H9 (cell line): ENCODE measurements at regions not wholly inside any gene's neighbourhood (a gene's known extent, or its start where the extent isn't known, plus 50 kb on each side); places are given as distances from the start of the nearest gene placed in this dataset.

ENCODE experiments used
- DNase-seq: peaks from one replicate; pipeline ENCODE4 v3.0.0-alpha.2; 2017
- H2AFZ ChIP-seq: one replicate; pipeline ENCODE4 v1.6.1; 2013; ENCODE audit warnings: mild to moderate bottlenecking, low read length, control low read depth, moderate library complexity
- H2AK5ac ChIP-seq: 2 replicates; pipeline ENCODE4 v1.6.1; 2013; ENCODE audit warnings: low read length, control low read depth, mixed read lengths; ENCODE audit not compliant: insufficient read length
- H2BK120ac ChIP-seq: one replicate; pipeline ENCODE4 v1.6.1; 2013; ENCODE audit warnings: low read depth, mild to moderate bottlenecking, low read length, control low read depth, inconsistent platforms; ENCODE audit not compliant: poor library complexity, severe bottlenecking
- H2BK12ac ChIP-seq: 2 replicates; pipeline ENCODE4 v1.6.1; 2013; ENCODE audit warnings: low read length, control low read depth, mixed read lengths, low read depth; ENCODE audit not compliant: insufficient read length
- H2BK15ac ChIP-seq: 2 replicates; pipeline ENCODE4 v1.6.1; 2013; ENCODE audit warnings: low read depth, low read length, control low read depth
- H2BK20ac ChIP-seq: one replicate; pipeline ENCODE4 v1.6.1; 2013; ENCODE audit warnings: low read depth, mild to moderate bottlenecking, low read length, control low read depth, inconsistent platforms; ENCODE audit not compliant: poor library complexity, severe bottlenecking
- H2BK5ac ChIP-seq: 2 replicates; pipeline ENCODE4 v1.6.1; 2013; ENCODE audit warnings: low read length, control low read depth, mixed read lengths; ENCODE audit not compliant: insufficient read length
- H3K14ac ChIP-seq: 2 replicates; pipeline ENCODE4 v1.6.1; 2013; ENCODE audit warnings: low read length, control low read depth; ENCODE audit not compliant: insufficient read depth
- H3K18ac ChIP-seq: 2 replicates; pipeline ENCODE4 v1.6.1; 2013; ENCODE audit warnings: low read depth, mild to moderate bottlenecking, mixed read lengths, low read length, control low read depth; ENCODE audit not compliant: insufficient read length
- H3K23ac ChIP-seq: 2 replicates; pipeline ENCODE4 v1.6.1; 2013; ENCODE audit warnings: low read length, control low read depth, mixed read lengths, low read depth; ENCODE audit not compliant: insufficient read length
- H3K23me2 ChIP-seq: 2 replicates; pipeline ENCODE4 v1.6.1; 2013; ENCODE audit warnings: low read depth, mild to moderate bottlenecking, mixed read lengths, low read length, control low read depth; ENCODE audit not compliant: insufficient read length, poor library complexity, severe bottlenecking
- H3K27ac ChIP-seq: 2 replicates; pipeline ENCODE4 v1.5.1; 2013; ENCODE audit warnings: low read length, control low read depth, mixed read lengths, low read depth; ENCODE audit not compliant: insufficient read length
- H3K27me3 ChIP-seq: 2 replicates; pipeline ENCODE4 v1.6.1; 2013; ENCODE audit warnings: low read length, control low read depth, inconsistent platforms; ENCODE audit not compliant: insufficient read depth
- H3K4ac ChIP-seq: 2 replicates; pipeline ENCODE4 v1.6.1; 2013; ENCODE audit warnings: low read depth, mild to moderate bottlenecking, control low read depth, inconsistent platforms, low read length, moderate library complexity
- H3K4me1 ChIP-seq: 2 replicates; pipeline ENCODE4 v1.6.1; 2013; ENCODE audit warnings: low read length, control low read depth, inconsistent platforms; ENCODE audit not compliant: insufficient read depth
- H3K4me2 ChIP-seq: 2 replicates; pipeline ENCODE4 v1.6.1; 2013; ENCODE audit warnings: low read length, control low read depth, mixed read lengths; ENCODE audit not compliant: insufficient read length, insufficient read depth
- H3K56ac ChIP-seq: 2 replicates; pipeline ENCODE4 v1.6.1; 2013; ENCODE audit warnings: low read depth, mild to moderate bottlenecking, mixed read lengths, low read length, control low read depth; ENCODE audit not compliant: insufficient read length
- H3K79me1 ChIP-seq: 2 replicates; pipeline ENCODE4 v1.6.1; 2013; ENCODE audit warnings: low read depth, mild to moderate bottlenecking, moderate library complexity, low read length, control low read depth, inconsistent platforms; ENCODE audit not compliant: insufficient read depth, poor library complexity, severe bottlenecking
- H3K79me2 ChIP-seq: 2 replicates; pipeline ENCODE4 v1.6.1; 2013; ENCODE audit warnings: low read length, control low read depth, inconsistent platforms; ENCODE audit not compliant: insufficient read depth
- H3K9ac ChIP-seq: 2 replicates; pipeline ENCODE4 v1.6.1; 2013; ENCODE audit warnings: low read length, control low read depth, mixed read lengths; ENCODE audit not compliant: insufficient read length; ENCODE audit errors: extremely low read depth
- H3K9me3 ChIP-seq: one replicate; pipeline ENCODE4 v1.6.1; 2013; ENCODE audit warnings: low read depth, low read length, inconsistent platforms; ENCODE audit not compliant: control insufficient read depth
- H3T11ph ChIP-seq: one replicate; pipeline ENCODE4 v1.6.1; 2013; ENCODE audit warnings: mild to moderate bottlenecking, low read length, control low read depth, inconsistent platforms
- H4K20me1 ChIP-seq: one replicate; pipeline ENCODE4 v1.6.1; 2013; ENCODE audit not compliant: control insufficient read depth, insufficient read length, insufficient read depth
- H4K5ac ChIP-seq: 2 replicates; pipeline ENCODE4 v1.6.1; 2013; ENCODE audit warnings: low read depth, mild to moderate bottlenecking, mixed read lengths, low read length, control low read depth; ENCODE audit not compliant: insufficient read length
- H4K8ac ChIP-seq: replicated peaks from 2 replicates; pipeline ENCODE4 v1.6.1; 2013; ENCODE audit warnings: low read length, control low read depth, mixed read lengths, low read depth; ENCODE audit not compliant: insufficient read length
- H4K91ac ChIP-seq: 2 replicates; pipeline ENCODE4 v1.6.1; 2013; ENCODE audit warnings: low read depth, mild to moderate bottlenecking, moderate library complexity, mixed read lengths, low read length, control low read depth; ENCODE audit not compliant: insufficient read length
- H3K27ac Mint-ChIP-seq, 3 experiments: 2 replicates in 2 of 3; 3 replicates in 1 of 3; pipeline ENCODE4 v1.8.0; 2020 to 2021; ENCODE audit warnings: mixed read lengths in 3 of 3, mild to moderate bottlenecking in 1 of 3, moderate library complexity in 1 of 3
- H3K27me3 Mint-ChIP-seq: 2 replicates; pipeline ENCODE4 v1.8.0; 2021; ENCODE audit warnings: low read depth, mild to moderate bottlenecking, moderate library complexity, mixed read lengths
- H3K36me3 Mint-ChIP-seq, 3 experiments: 2 replicates in 2 of 3; 3 replicates in 1 of 3; pipeline ENCODE4 v1.8.0; 2020 to 2021; ENCODE audit warnings: low read depth in 3 of 3, mixed read lengths in 3 of 3; ENCODE audit not compliant: insufficient read depth in 1 of 3
- H3K4me1 Mint-ChIP-seq, 2 experiments: 2 replicates each; pipeline ENCODE4 v1.8.0; 2020; ENCODE audit warnings: mixed read lengths in 2 of 2
- H3K4me3 Mint-ChIP-seq, 2 experiments: 2 replicates in 1 of 2; 3 replicates in 1 of 2; pipeline ENCODE4 v1.8.0; 2020 to 2021; ENCODE audit warnings: mild to moderate bottlenecking in 2 of 2, mixed read lengths in 2 of 2, moderate library complexity in 1 of 2
- H3K9me3 Mint-ChIP-seq, 2 experiments: 2 replicates in 1 of 2; 3 replicates in 1 of 2; pipeline ENCODE4 v1.8.0; 2020; ENCODE audit warnings: mild to moderate bottlenecking in 2 of 2, mixed read lengths in 2 of 2, moderate library complexity in 1 of 2
- CTCF ChIP-seq: fragments of 200-600 bp; sonication (generic); conservative IDR thresholded peaks from 3 replicates; pipeline ENCODE4 v1.8.0; 2021; ENCODE audit warnings: antibody characterized with exemption, mild to moderate bottlenecking
- WGBS: extraction: QIAGEN DNeasy Blood & Tissue Kit; methylation state at CpG from one replicate; pipeline ENCODE4 v1.1.7; 2013; ENCODE audit warnings: missing lambda C conversion rate, low lambda C conversion rate, mixed read lengths; ENCODE audit not compliant: insufficient read length; ENCODE audit errors: extremely low coverage; 5-methylcytosine and 5-hydroxymethylcytosine counted together

- no peaks in the 10 kb centered on the region for H3K79me2 ChIP-seq
- no peak overlapping the region for H3K23ac ChIP-seq
- no peak overlapping the region for H2BK120ac ChIP-seq
- Mint-ChIP-seq H3K36me3 (no peaks in the 10 kb centered on the region; a peak in 1 of 7 replicates), H3K27me3 (peaks cover 6% of the 10 kb centered on the region), H3K4me1 (no peaks in the 10 kb centered on the region), H3K4me3 (no peak overlapping the region), H3K27ac (no peak overlapping the region), H3K9me3 (peaks cover 0 to 4% of the 10 kb centered on the region in 2 experiments; a peak in 4 of 5 replicates)
- no CpG with 5 or more reads among the region's 2 CpGs for WGBS
- no peak overlapping the region for H3K4me2 ChIP-seq
- no peak overlapping the region for H2AFZ ChIP-seq
- H3K56ac ChIP-seq = no peak overlapping the region
- H4K91ac ChIP-seq = no peak overlapping the region
- no peak for DNase-seq
- no peak overlapping the region for H2BK12ac ChIP-seq
- no peak overlapping the region for H2BK20ac ChIP-seq
- no peak overlapping the region for H3K27ac ChIP-seq
- H3T11ph ChIP-seq = no peak overlapping the region
- H3K9ac ChIP-seq = no peak overlapping the region
- no peak overlapping the region for H3K18ac ChIP-seq
- H2AK5ac ChIP-seq = no peak overlapping the region
- no peak for TF ChIP-seq CTCF
- H3K23me2 ChIP-seq = no peaks in the 10 kb centered on the region
- H4K8ac ChIP-seq = no peak overlapping the region
- H3K4ac ChIP-seq = no peak overlapping the region
- H3K27me3 ChIP-seq = no peaks in the 10 kb centered on the region
- H3K9me3 ChIP-seq = no peaks in the 10 kb centered on the region
- no peak overlapping the region for H4K5ac ChIP-seq
- no peak overlapping the region for H3K14ac ChIP-seq
- no peak overlapping the region for H2BK15ac ChIP-seq
- H4K20me1 ChIP-seq = no peaks in the 10 kb centered on the region
- no peaks in the 10 kb centered on the region for H3K4me1 ChIP-seq
- H2BK5ac ChIP-seq = no peak overlapping the region
- H3K79me1 ChIP-seq = no peaks in the 10 kb centered on the region
Measured at GRCh38 chr15:81080996-81081395, 53.1 kb upstream of the CFAP161 start.
